GM18870 (cell line): ENCODE measurements at regions not wholly inside any gene's neighbourhood (a gene's known extent, or its start where the extent isn't known, plus 50 kb on each side); places are given as distances from the start of the nearest gene placed in this dataset.
"Not testable (repeated sequence)": the region's sequence is repeated elsewhere in the genome, so short reads cannot be mapped to it uniquely, and the experiment has no call there.

Source experiments
- ATAC-seq: cut with Tn5 transposase; IDR thresholded peaks from one replicate; pipeline ENCODE4 v1.9.1; 2021; ENCODE audit warnings: moderate library complexity; ENCODE audit not compliant: unreplicated experiment

- ATAC-seq = no peak
These were observed 101.1 kb downstream of the TMEM215 start for GRCh38 chr9:32884482-32884881.

GRCh38 chr9:32886021-32886420 is 102.7 kb downstream of the TMEM215 start:
- no peak for ATAC-seq

- not testable (repeated sequence) for ATAC-seq
These were observed 106.9 kb downstream of the APTX start for GRCh38 chr9:32894485-32894884.

GRCh38 chr9:32899181-32899580 is 102.2 kb downstream of the APTX start:
- ATAC-seq = no peak

- no peak for ATAC-seq
These were observed 101.7 kb downstream of the APTX start for GRCh38 chr9:32899761-32900160.

GRCh38 chr9:32906213-32906612 is 95.2 kb downstream of the APTX start:
- ATAC-seq = peak; percentile 93

- no peak for ATAC-seq
These were observed 85.6 kb downstream of the APTX start for GRCh38 chr9:32915802-32916201.

- no peak for ATAC-seq
These were observed 82.8 kb downstream of the APTX start for GRCh38 chr9:32918628-32919027.
